Mesendoderm (in vitro differentiated cells): ENCODE measurements at regions not wholly inside any gene's neighbourhood (a gene's known extent, or its start where the extent isn't known, plus 50 kb on each side); places are given as distances from the start of the nearest gene placed in this dataset.

Experiments
- DNase-seq: peaks from one replicate; pipeline ENCODE4 v3.0.0; 2013
- H2AK5ac ChIP-seq: 2 replicates; pipeline ENCODE4 v1.6.1; 2013; ENCODE audit warnings: low read length, inconsistent platforms
- H2BK120ac ChIP-seq: 2 replicates; pipeline ENCODE4 v1.6.1; 2013; ENCODE audit warnings: low read depth, mild to moderate bottlenecking, low read length, moderate library complexity, mixed read lengths
- H2BK15ac ChIP-seq: replicated peaks from 2 replicates; pipeline ENCODE4 v1.6.1; 2013; ENCODE audit warnings: low read depth, mild to moderate bottlenecking, moderate library complexity
- H2BK5ac ChIP-seq: 2 replicates; pipeline ENCODE4 v1.6.1; 2013; ENCODE audit warnings: low read length, inconsistent platforms
- H3K18ac ChIP-seq: 2 replicates; pipeline ENCODE4 v1.6.1; 2013; ENCODE audit warnings: mild to moderate bottlenecking, low read length, mixed read lengths
- H3K23ac ChIP-seq: one replicate; pipeline ENCODE4 v1.6.1; 2013; ENCODE audit warnings: low read length
- H3K27ac ChIP-seq: 2 replicates; pipeline ENCODE4 v1.5.1; 2013; ENCODE audit warnings: low read depth, mild to moderate bottlenecking, inconsistent platforms, low read length, moderate library complexity
- H3K27me3 ChIP-seq: 2 replicates; pipeline ENCODE4 v1.6.1; 2013; ENCODE audit warnings: low read length, control low read depth, mild to moderate bottlenecking, inconsistent platforms; ENCODE audit not compliant: insufficient read depth, poor library complexity
- H3K36me3 ChIP-seq: 2 replicates; pipeline ENCODE4 v1.6.1; 2013; ENCODE audit warnings: low read length, inconsistent platforms; ENCODE audit not compliant: control insufficient read depth, insufficient read depth
- H3K4ac ChIP-seq: one replicate; pipeline ENCODE4 v1.6.1; 2013; ENCODE audit warnings: low read depth, mild to moderate bottlenecking, low read length, moderate library complexity
- H3K4me1 ChIP-seq: 2 replicates; pipeline ENCODE4 v1.6.1; 2013; ENCODE audit warnings: low read depth, low read length, inconsistent platforms; ENCODE audit not compliant: control insufficient read depth
- H3K4me2 ChIP-seq: 2 replicates; pipeline ENCODE4 v1.6.1; 2013; ENCODE audit warnings: low read length
- H3K4me3 ChIP-seq: 2 replicates; pipeline ENCODE4 v1.5.1; 2013; ENCODE audit warnings: mild to moderate bottlenecking, low read length
- H3K56ac ChIP-seq: one replicate; pipeline ENCODE4 v1.6.1; 2013; ENCODE audit warnings: low read length
- H3K79me1 ChIP-seq: 2 replicates; pipeline ENCODE4 v1.6.1; 2013; ENCODE audit warnings: low read length, inconsistent platforms
- H3K79me2 ChIP-seq: 2 replicates; pipeline ENCODE4 v1.6.1; 2013; ENCODE audit warnings: mild to moderate bottlenecking, low read length; ENCODE audit not compliant: control insufficient read depth, insufficient read depth
- H3K9ac ChIP-seq: 2 replicates; pipeline ENCODE4 v1.6.1; 2013; ENCODE audit warnings: low read length, inconsistent platforms
- H4K5ac ChIP-seq: one replicate; pipeline ENCODE4 v1.6.1; 2013; ENCODE audit warnings: low read length
- H4K8ac ChIP-seq: one replicate; pipeline ENCODE4 v1.6.1; 2013; ENCODE audit warnings: low read depth, mild to moderate bottlenecking, control low read depth, low read length, moderate library complexity
- WGBS: extraction: QIAGEN DNeasy Blood & Tissue Kit; methylation state at CpG from one replicate; pipeline ENCODE4 v1.1.7; 2013; ENCODE audit warnings: low lambda C conversion rate, missing lambda C conversion rate; ENCODE audit not compliant: insufficient coverage; ENCODE audit errors: extremely low coverage; 5-methylcytosine and 5-hydroxymethylcytosine counted together

DNA sequence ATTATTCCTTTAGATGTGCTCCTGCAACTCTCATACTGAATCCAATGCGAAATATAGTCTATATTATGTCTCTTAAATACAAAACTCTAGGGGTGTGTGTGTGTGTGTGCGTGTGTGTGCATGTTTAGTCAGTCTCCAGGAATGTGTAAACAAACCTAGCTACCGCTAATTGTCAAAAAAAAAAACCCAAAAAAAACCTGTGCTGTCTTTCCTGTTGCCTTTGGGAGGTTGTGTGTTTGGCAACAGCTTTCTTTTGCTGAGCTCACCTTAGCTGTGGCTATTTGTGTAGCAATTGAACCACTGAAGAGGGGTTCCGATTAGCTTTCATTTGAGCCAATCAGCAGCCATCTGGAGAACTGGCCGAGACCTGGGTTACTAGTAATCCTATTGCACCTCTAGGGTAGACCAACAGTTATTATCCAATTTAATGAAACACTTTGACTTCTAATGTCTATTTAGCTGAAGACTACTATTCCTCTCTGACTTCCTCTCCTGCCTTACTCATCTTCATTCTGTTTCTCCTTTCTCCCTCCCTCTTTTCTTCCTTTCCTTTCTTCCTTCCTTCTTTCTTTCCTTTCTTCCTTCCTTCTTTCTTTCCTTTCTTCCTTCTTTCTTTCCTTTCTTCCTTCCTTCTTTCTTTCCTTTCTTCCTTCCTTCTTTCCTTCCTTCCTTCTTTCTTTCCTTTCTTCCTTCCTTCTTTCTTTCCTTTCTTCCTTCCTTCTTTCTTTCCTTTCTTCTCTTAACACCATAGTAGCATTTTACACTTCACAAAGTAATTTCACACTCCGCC lies 471.1 kb downstream of the GBA3 start:
- no peak overlapping the region for H3K4me3 ChIP-seq
- H2BK120ac ChIP-seq, result no peak overlapping the region
- no peak overlapping the region for H4K8ac ChIP-seq
- H4K5ac ChIP-seq, result no peak overlapping the region
- no peaks in the 10 kb centered on the region for H3K27me3 ChIP-seq
- H3K4me1 ChIP-seq, result no peaks in the 10 kb centered on the region
- H3K9ac ChIP-seq, result no peak overlapping the region
- DNase-seq, result peak; percentile 63
- H3K79me2 ChIP-seq, result no peaks in the 10 kb centered on the region
- no peak overlapping the region for H3K27ac ChIP-seq
- H3K23ac ChIP-seq, result no peak overlapping the region
- no peak overlapping the region for H3K4ac ChIP-seq
- no peak overlapping the region for H2AK5ac ChIP-seq
- WGBS, result 100% methylated on average over 1 of the region's 6 CpGs
- no peak overlapping the region for H3K56ac ChIP-seq
- no peak overlapping the region for H3K4me2 ChIP-seq
- no peak overlapping the region for H2BK5ac ChIP-seq
- H2BK15ac ChIP-seq, result no peak overlapping the region
- H3K79me1 ChIP-seq, result no peaks in the 10 kb centered on the region
- no peaks in the 10 kb centered on the region for H3K36me3 ChIP-seq
- H3K18ac ChIP-seq, result no peak overlapping the region

DNA sequence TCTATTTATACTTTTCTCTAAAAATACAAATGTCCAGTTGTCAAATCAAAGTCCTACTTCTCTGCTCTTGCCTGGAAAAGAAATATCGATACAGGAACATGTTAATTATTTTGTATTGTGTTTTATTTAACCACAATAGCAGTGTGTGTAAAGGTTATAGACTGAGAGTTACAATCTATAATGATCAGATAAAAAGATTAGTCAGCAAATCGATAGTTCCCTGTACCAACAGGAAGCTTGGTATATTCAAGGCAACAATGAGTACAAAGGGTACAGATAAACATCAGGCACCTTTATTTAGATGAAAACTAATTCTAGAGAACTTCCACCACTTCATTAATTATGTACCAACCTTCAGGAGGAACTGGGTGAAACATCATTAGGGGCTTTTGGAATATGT lies 469.5 kb downstream of the GBA3 start:
- Histone ChIP-seq H3K18ac (no peak overlapping the region), H3K79me1 (no peaks in the 10 kb centered on the region), H2BK15ac (no peak overlapping the region), H4K8ac (no peak overlapping the region), H2AK5ac (no peak overlapping the region), H3K27ac (no peak overlapping the region), H3K4ac (no peak overlapping the region), H3K23ac (no peak overlapping the region), H3K4me2 (no peak overlapping the region), H3K27me3 (no peaks in the 10 kb centered on the region), H4K5ac (no peak overlapping the region), H3K79me2 (no peaks in the 10 kb centered on the region), H2BK5ac (no peak overlapping the region), H3K4me1 (no peaks in the 10 kb centered on the region), H3K9ac (no peak overlapping the region), H3K36me3 (no peaks in the 10 kb centered on the region), H2BK120ac (no peak overlapping the region), H3K56ac (no peak overlapping the region), H3K4me3 (no peak overlapping the region)
- no CpG with 5 or more reads among the region's 2 CpGs for WGBS
- DNase-seq, result no peak

DNA sequence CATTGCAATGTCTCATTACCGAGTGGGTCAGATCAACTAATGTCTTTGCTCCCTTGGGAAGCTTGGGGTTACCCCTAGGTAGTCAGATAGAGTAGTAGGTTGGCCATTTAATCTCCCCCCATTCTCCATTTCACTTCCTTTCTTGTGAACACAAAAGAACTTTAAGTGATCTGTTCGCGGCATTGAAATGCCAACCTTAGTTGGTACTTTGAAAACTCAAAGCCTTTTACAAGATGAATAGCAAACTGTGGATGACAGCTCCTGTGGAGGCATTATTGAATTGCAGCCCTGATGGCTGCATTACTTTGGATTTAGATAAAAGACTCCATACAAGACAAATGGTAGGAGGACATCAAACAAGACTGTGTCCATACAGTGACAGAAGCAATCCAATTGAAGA lies 469.1 kb downstream of the GBA3 start:
- H4K8ac ChIP-seq, result no peak overlapping the region
- no peak overlapping the region for H3K18ac ChIP-seq
- WGBS, result no CpG with 5 or more reads among the region's 3 CpGs
- H3K79me1 ChIP-seq, result no peaks in the 10 kb centered on the region
- no peak overlapping the region for H2BK15ac ChIP-seq
- H3K27ac ChIP-seq, result no peak overlapping the region
- H2BK5ac ChIP-seq, result no peak overlapping the region
- H3K4me2 ChIP-seq, result no peak overlapping the region
- H3K4me3 ChIP-seq, result no peak overlapping the region
- H3K36me3 ChIP-seq, result no peaks in the 10 kb centered on the region
- no peak overlapping the region for H2AK5ac ChIP-seq
- H3K79me2 ChIP-seq, result no peaks in the 10 kb centered on the region
- no peak overlapping the region for H3K9ac ChIP-seq
- H4K5ac ChIP-seq, result no peak overlapping the region
- no peak overlapping the region for H3K56ac ChIP-seq
- no peak overlapping the region for H3K4ac ChIP-seq
- no peak overlapping the region for H2BK120ac ChIP-seq
- no peak for DNase-seq
- H3K23ac ChIP-seq, result no peak overlapping the region
- no peaks in the 10 kb centered on the region for H3K4me1 ChIP-seq
- no peaks in the 10 kb centered on the region for H3K27me3 ChIP-seq

DNA sequence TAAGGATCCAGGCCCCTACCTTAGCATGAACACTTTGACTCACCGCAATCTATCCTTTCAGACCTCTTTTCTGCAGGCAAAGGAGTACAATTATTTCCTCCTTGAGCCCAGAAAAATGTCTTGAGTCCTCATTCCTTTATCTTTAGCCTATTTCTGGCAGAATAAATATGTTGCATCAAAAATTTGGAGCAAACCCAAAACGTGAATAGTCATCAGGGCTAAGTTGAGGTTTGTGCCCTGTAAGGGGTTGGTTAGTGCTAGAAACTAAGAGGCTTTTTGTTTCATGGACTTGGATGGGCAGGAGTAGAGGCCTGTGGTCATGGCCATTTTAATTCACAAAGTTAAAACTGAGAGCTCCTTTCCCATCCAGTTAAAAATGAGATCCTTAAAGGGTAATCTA lies 460.3 kb downstream of the GBA3 start:
- Histone ChIP-seq H3K4me3 (no peak overlapping the region), H2BK15ac (no peak overlapping the region), H3K4me2 (no peak overlapping the region), H3K9ac (no peak overlapping the region), H3K56ac (no peak overlapping the region), H2BK120ac (no peak overlapping the region), H4K8ac (no peak overlapping the region), H4K5ac (no peak overlapping the region), H2AK5ac (no peak overlapping the region), H2BK5ac (no peak overlapping the region), H3K27ac (no peak overlapping the region), H3K79me1 (no peaks in the 10 kb centered on the region), H3K23ac (no peak overlapping the region), H3K18ac (no peak overlapping the region), H3K4me1 (no peaks in the 10 kb centered on the region), H3K79me2 (no peaks in the 10 kb centered on the region), H3K27me3 (no peaks in the 10 kb centered on the region), H3K36me3 (no peaks in the 10 kb centered on the region), H3K4ac (no peak overlapping the region)
- no peak for DNase-seq
- WGBS, result no CpG with 5 or more reads among the region's 2 CpGs

DNA sequence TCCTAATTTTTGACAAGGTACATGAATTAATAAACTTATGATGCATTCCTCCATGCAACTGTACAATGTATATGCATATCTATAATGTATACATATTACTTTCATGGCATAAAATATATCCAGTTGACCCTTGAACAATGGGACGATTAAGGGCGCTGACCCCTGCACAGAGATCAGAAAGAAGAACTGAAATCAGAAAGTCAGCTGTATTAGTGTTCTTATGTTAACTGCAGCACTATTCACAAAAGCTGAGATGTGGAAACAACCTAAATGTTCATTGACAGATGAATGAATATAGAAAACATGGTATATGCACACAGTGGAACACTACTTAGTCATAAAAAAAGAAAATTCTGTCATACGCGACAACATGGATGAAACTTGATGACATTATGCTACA lies 457.1 kb downstream of the GBA3 start:
- H3K27me3 ChIP-seq, result no peaks in the 10 kb centered on the region
- no peak overlapping the region for H3K4me3 ChIP-seq
- H3K56ac ChIP-seq, result no peak overlapping the region
- H2BK120ac ChIP-seq, result no peak overlapping the region
- no peaks in the 10 kb centered on the region for H3K4me1 ChIP-seq
- no peak overlapping the region for H3K4me2 ChIP-seq
- H3K4ac ChIP-seq, result no peak overlapping the region
- H3K36me3 ChIP-seq, result no peaks in the 10 kb centered on the region
- no peak overlapping the region for H4K8ac ChIP-seq
- no CpG with 5 or more reads among the region's 4 CpGs for WGBS
- no peaks in the 10 kb centered on the region for H3K79me1 ChIP-seq
- no peak overlapping the region for H2AK5ac ChIP-seq
- H3K9ac ChIP-seq, result no peak overlapping the region
- no peak overlapping the region for H4K5ac ChIP-seq
- H3K18ac ChIP-seq, result no peak overlapping the region
- H3K79me2 ChIP-seq, result no peaks in the 10 kb centered on the region
- no peak overlapping the region for H2BK15ac ChIP-seq
- no peak overlapping the region for H2BK5ac ChIP-seq
- no peak overlapping the region for H3K27ac ChIP-seq
- no peak for DNase-seq
- no peak overlapping the region for H3K23ac ChIP-seq

DNA sequence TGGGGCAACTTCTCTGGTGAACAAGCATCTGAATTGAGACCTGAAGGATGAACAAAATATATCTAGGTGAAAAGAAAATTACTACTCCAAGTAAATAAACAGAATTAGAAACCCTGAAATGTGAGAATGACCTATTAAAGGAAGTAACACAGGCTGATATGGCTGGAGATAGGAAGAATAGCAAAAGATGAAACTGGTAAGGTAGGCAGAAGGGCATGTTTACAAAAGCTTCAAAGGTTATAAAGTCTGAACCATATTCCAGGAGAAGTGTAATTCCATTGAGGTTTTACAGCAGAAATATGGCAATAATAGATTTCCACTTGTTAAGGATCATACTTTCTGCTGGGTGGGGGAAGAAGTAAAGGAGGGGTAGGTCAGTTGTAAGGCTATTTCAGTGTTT lies 452.0 kb downstream of the GBA3 start:
- Histone ChIP-seq H2BK15ac (no peak overlapping the region), H3K9ac (no peak overlapping the region), H3K4ac (no peak overlapping the region), H3K79me1 (no peaks in the 10 kb centered on the region), H3K27ac (no peak overlapping the region), H3K4me3 (no peak overlapping the region), H2AK5ac (no peak overlapping the region), H3K36me3 (no peaks in the 10 kb centered on the region), H3K27me3 (no peaks in the 10 kb centered on the region), H4K8ac (no peak overlapping the region), H3K4me1 (no peaks in the 10 kb centered on the region), H4K5ac (no peak overlapping the region), H2BK120ac (no peak overlapping the region), H3K23ac (no peak overlapping the region), H3K79me2 (no peaks in the 10 kb centered on the region), H2BK5ac (no peak overlapping the region), H3K56ac (no peak overlapping the region), H3K4me2 (no peak overlapping the region), H3K18ac (no peak overlapping the region)
- DNase-seq, result no peak
